IPS DF 6.9 (cell line): ENCODE measurements at regions not wholly inside any gene's neighbourhood (a gene's known extent, or its start where the extent isn't known, plus 50 kb on each side); places are given as distances from the start of the nearest gene placed in this dataset.

Experiments
- DNase-seq: peaks from one replicate; pipeline ENCODE4 v3.0.0-alpha.2; 2013; ENCODE audit warnings: low read depth, low spot score
- H3K27ac ChIP-seq: one replicate; pipeline ENCODE4 v1.5.1; 2013; ENCODE audit warnings: low read length, control low read depth
- H3K27me3 ChIP-seq: 2 replicates; pipeline ENCODE4 v1.6.1; 2013; ENCODE audit warnings: mild to moderate bottlenecking, low read length; ENCODE audit not compliant: control insufficient read depth, insufficient read depth
- H3K36me3 ChIP-seq: 2 replicates; pipeline ENCODE4 v1.6.1; 2013; ENCODE audit warnings: low read length; ENCODE audit not compliant: control insufficient read depth, insufficient read depth
- H3K4me1 ChIP-seq: 2 replicates; pipeline ENCODE4 v1.6.1; 2013; ENCODE audit warnings: low read length; ENCODE audit not compliant: control insufficient read depth, insufficient read depth
- H3K4me3 ChIP-seq: 2 replicates; pipeline ENCODE4 v1.5.1; 2013; ENCODE audit warnings: mild to moderate bottlenecking, low read length
- H3K9me3 ChIP-seq: 2 replicates; pipeline ENCODE4 v1.6.1; 2013; ENCODE audit warnings: low read length, inconsistent platforms; ENCODE audit not compliant: control insufficient read depth, insufficient read depth
- WGBS: extraction: QIAGEN DNeasy Blood & Tissue Kit; methylation state at CpG from one replicate; pipeline ENCODE4 v1.1.7; 2013; ENCODE audit warnings: mixed read lengths, missing lambda C conversion rate; ENCODE audit not compliant: insufficient read length, insufficient coverage; 5-methylcytosine and 5-hydroxymethylcytosine counted together

GRCh38 chr9:107984956-107985355 is 495.4 kb upstream of the KLF4 start:
- H3K9me3 ChIP-seq: no peaks in the 10 kb centered on the region
- H3K27ac ChIP-seq: no peak overlapping the region
- H3K4me3 ChIP-seq: no peak overlapping the region
- no peak for DNase-seq
- no peaks in the 10 kb centered on the region for H3K4me1 ChIP-seq
- WGBS: no CpG with 5 or more reads among the region's 2 CpGs
- H3K27me3 ChIP-seq: no peaks in the 10 kb centered on the region
- H3K36me3 ChIP-seq: no peaks in the 10 kb centered on the region

- no peak for DNase-seq
- no CpG with 5 or more reads among the region's 3 CpGs for WGBS
These were observed 494.2 kb upstream of the KLF4 start for GRCh38 chr9:107983762-107984161.

GRCh38 chr9:107983181-107983603 is 493.6 kb upstream of the KLF4 start:
- no peaks in the 10 kb centered on the region for H3K36me3 ChIP-seq
- H3K9me3 ChIP-seq: no peaks in the 10 kb centered on the region
- no peaks in the 10 kb centered on the region for H3K27me3 ChIP-seq
- no peak overlapping the region for H3K27ac ChIP-seq
- H3K4me3 ChIP-seq: no peak overlapping the region
- no CpG with 5 or more reads among the region's 3 CpGs for WGBS
- DNase-seq: no peak
- no peaks in the 10 kb centered on the region for H3K4me1 ChIP-seq

More at GRCh38 chr9:107983762-107984161, 494.2 kb upstream of the KLF4 start:
- Histone ChIP-seq H3K4me1 (no peaks in the 10 kb centered on the region), H3K9me3 (no peaks in the 10 kb centered on the region), H3K4me3 (no peak overlapping the region), H3K27me3 (no peaks in the 10 kb centered on the region), H3K27ac (no peak overlapping the region), H3K36me3 (no peaks in the 10 kb centered on the region)

GRCh38 chr9:107982745-107983144 is 493.2 kb upstream of the KLF4 start:
- Histone ChIP-seq H3K36me3 (no peaks in the 10 kb centered on the region), H3K9me3 (no peaks in the 10 kb centered on the region), H3K27ac (no peak overlapping the region), H3K4me3 (no peak overlapping the region), H3K4me1 (no peaks in the 10 kb centered on the region), H3K27me3 (no peaks in the 10 kb centered on the region)
- DNase-seq: no peak
- no CpG with 5 or more reads among the region's 3 CpGs for WGBS

GRCh38 chr9:107982001-107982400 is 492.4 kb upstream of the KLF4 start:
- no peak overlapping the region for H3K4me3 ChIP-seq
- no peak overlapping the region for H3K27ac ChIP-seq
- no peak for DNase-seq
- no peaks in the 10 kb centered on the region for H3K4me1 ChIP-seq
- no peaks in the 10 kb centered on the region for H3K9me3 ChIP-seq
- no peaks in the 10 kb centered on the region for H3K36me3 ChIP-seq
- H3K27me3 ChIP-seq: no peaks in the 10 kb centered on the region
- WGBS: no CpG with 5 or more reads among the region's 1 CpG

- Histone ChIP-seq H3K4me3 (no peak overlapping the region), H3K27ac (no peak overlapping the region), H3K9me3 (no peaks in the 10 kb centered on the region), H3K27me3 (no peaks in the 10 kb centered on the region), H3K36me3 (no peaks in the 10 kb centered on the region), H3K4me1 (peaks cover 2% of the 10 kb centered on the region)
- no peak for DNase-seq
- no CpG with 5 or more reads among the region's 2 CpGs for WGBS
These were observed 491.4 kb upstream of the KLF4 start for GRCh38 chr9:107980984-107981383.

GRCh38 chr9:107976767-107977166 is 487.2 kb upstream of the KLF4 start:
- H3K4me3 ChIP-seq: no peak overlapping the region
- peaks cover 2% of the 10 kb centered on the region for H3K4me1 ChIP-seq
- DNase-seq: no peak
- no peak overlapping the region for H3K27ac ChIP-seq
- no peaks in the 10 kb centered on the region for H3K36me3 ChIP-seq
- no peaks in the 10 kb centered on the region for H3K9me3 ChIP-seq
- H3K27me3 ChIP-seq: no peaks in the 10 kb centered on the region
- no CpG with 5 or more reads among the region's 1 CpG for WGBS

GRCh38 chr9:107975426-107976010 is 485.9 kb upstream of the KLF4 start:
- Histone ChIP-seq H3K27me3 (no peaks in the 10 kb centered on the region), H3K9me3 (no peaks in the 10 kb centered on the region), H3K4me3 (no peak overlapping the region), H3K27ac (no peak overlapping the region), H3K36me3 (no peaks in the 10 kb centered on the region), H3K4me1 (peaks cover 2% of the 10 kb centered on the region)
- WGBS: no CpG with 5 or more reads among the region's 5 CpGs
- no peak for DNase-seq

GRCh38 chr9:107973451-107973850 is 483.9 kb upstream of the KLF4 start:
- no peaks in the 10 kb centered on the region for H3K9me3 ChIP-seq
- no peaks in the 10 kb centered on the region for H3K27me3 ChIP-seq
- H3K4me3 ChIP-seq: no peak overlapping the region
- no peak overlapping the region for H3K27ac ChIP-seq
- DNase-seq: no peak
- no peaks in the 10 kb centered on the region for H3K36me3 ChIP-seq
- no CpG with 5 or more reads among the region's 1 CpG for WGBS
- H3K4me1 ChIP-seq: peaks cover 2% of the 10 kb centered on the region

- Histone ChIP-seq H3K36me3 (no peaks in the 10 kb centered on the region), H3K27ac (no peak overlapping the region), H3K4me3 (no peak overlapping the region), H3K4me1 (peaks cover 2% of the 10 kb centered on the region), H3K9me3 (no peaks in the 10 kb centered on the region), H3K27me3 (no peaks in the 10 kb centered on the region)
- no peak for DNase-seq
- no CpG with 5 or more reads among the region's 7 CpGs for WGBS
These were observed 482.8 kb upstream of the KLF4 start for GRCh38 chr9:107972346-107972745.

GRCh38 chr9:107971241-107971640 is 481.7 kb upstream of the KLF4 start:
- no peak for DNase-seq
- no peak overlapping the region for H3K4me3 ChIP-seq
- H3K9me3 ChIP-seq: no peaks in the 10 kb centered on the region
- no peaks in the 10 kb centered on the region for H3K4me1 ChIP-seq
- H3K27ac ChIP-seq: no peak overlapping the region
- H3K36me3 ChIP-seq: no peaks in the 10 kb centered on the region
- H3K27me3 ChIP-seq: no peaks in the 10 kb centered on the region
